ENCODE measurements at regions not wholly inside any gene's neighbourhood (a gene's known extent, or its start where the extent isn't known, plus 50 kb on each side); places are given as distances from the start of the nearest gene placed in this dataset.
A peak's percentile ranks its signal among the peaks of the same experiment; 100 is the strongest.

DNA sequence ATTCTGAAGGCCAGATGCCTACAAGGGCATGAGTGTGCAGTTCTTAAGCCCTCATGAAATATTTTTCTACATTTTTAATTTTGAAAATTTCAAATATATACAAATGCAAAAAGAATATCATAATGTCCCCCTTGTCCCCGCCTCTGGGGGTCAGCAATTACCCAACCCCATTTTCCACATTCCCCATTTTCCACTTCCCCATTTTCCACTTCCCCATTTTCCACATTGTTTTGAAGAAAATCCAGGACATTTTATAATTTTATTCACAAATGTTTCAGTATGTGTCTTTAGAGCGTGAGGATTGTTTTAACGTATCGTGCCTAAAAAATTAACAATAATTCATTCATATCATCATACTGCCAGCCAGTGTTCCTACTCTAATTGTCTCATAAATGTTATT, 403.6 kb upstream of the RAB6C start:
- H3K79me2 ChIP-seq (ENCODE audit: low read depth) = no peaks in the 10 kb centered on the region
- H3K27ac ChIP-seq = no peak overlapping the region
- peaks cover 4% of the 10 kb centered on the region for H3K27me3 Mint-ChIP-seq (ENCODE audit: insufficient read depth, low read depth)
- no peaks in the 10 kb centered on the region for H3K27me3 ChIP-seq
- no peaks in the 10 kb centered on the region for H3K36me3 Mint-ChIP-seq
- H2AFZ ChIP-seq (replicated peaks) = no peak overlapping the region
- no peaks in the 10 kb centered on the region for H4K20me1 ChIP-seq (ENCODE audit: low read depth)
- H3K27ac Mint-ChIP-seq = no peak overlapping the region
- TF ChIP-seq, protein P1, sequence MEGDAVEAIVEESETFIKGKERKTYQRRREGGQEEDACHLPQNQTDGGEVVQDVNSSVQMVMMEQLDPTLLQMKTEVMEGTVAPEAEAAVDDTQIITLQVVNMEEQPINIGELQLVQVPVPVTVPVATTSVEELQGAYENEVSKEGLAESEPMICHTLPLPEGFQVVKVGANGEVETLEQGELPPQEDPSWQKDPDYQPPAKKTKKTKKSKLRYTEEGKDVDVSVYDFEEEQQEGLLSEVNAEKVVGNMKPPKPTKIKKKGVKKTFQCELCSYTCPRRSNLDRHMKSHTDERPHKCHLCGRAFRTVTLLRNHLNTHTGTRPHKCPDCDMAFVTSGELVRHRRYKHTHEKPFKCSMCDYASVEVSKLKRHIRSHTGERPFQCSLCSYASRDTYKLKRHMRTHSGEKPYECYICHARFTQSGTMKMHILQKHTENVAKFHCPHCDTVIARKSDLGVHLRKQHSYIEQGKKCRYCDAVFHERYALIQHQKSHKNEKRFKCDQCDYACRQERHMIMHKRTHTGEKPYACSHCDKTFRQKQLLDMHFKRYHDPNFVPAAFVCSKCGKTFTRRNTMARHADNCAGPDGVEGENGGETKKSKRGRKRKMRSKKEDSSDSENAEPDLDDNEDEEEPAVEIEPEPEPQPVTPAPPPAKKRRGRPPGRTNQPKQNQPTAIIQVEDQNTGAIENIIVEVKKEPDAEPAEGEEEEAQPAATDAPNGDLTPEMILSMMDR (IDR thresholded peaks at IDR 0.05) = no peak
- no peak for TF ChIP-seq EZH2 (IDR thresholded peaks at IDR 0.05)
- TF ChIP-seq EZH2phosphoT487 (IDR thresholded peaks at IDR 0.05) = no peak
- H3K4me1 ChIP-seq = no peaks in the 10 kb centered on the region
- DNase-seq (ENCODE audit: low spot score) = no peak
- H3K4me3 ChIP-seq = no peak overlapping the region
- H3K9me3 Mint-ChIP-seq = peaks cover 12% of the 10 kb centered on the region
- no peaks in the 10 kb centered on the region for H3K36me3 ChIP-seq
- H3F3A ChIP-seq (ENCODE audit: low read depth) = no peaks in the 10 kb centered on the region
- no peak overlapping the region for H3K9ac ChIP-seq
- H3K4me1 Mint-ChIP-seq = no peaks in the 10 kb centered on the region
- H3K4me3 Mint-ChIP-seq = no peak overlapping the region
- H3K4me2 ChIP-seq = no peak overlapping the region
- H3K9me3 ChIP-seq (ENCODE audit: low read depth) = no peaks in the 10 kb centered on the region

DNA sequence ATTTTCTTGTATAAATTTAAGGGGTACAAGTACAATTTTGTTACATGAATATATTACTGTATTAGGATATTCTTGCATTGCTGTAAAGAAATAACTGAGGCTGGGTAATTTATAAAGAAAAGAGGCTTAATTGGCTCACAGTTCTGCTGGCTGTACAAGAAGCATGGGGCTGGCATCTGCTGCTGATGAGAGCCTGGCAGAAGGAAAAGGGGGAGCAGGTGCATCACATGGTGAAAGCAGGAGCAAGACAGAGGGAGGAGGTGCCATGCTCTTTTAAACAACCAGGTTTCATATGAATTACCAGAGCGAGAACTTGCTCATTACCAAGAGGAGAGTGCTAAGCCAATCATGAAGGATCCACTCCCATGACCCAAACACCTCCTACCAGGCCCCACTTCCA, 399.5 kb upstream of the RAB6C start:
- no peaks in the 10 kb centered on the region for H3K27me3 ChIP-seq
- H3K27ac ChIP-seq = no peak overlapping the region
- Mint-ChIP-seq H3K9me3 (peaks cover 2% of the 10 kb centered on the region), H3K27ac (no peak overlapping the region), H3K27me3 (ENCODE audit: insufficient read depth, low read depth) (peaks cover 2% of the 10 kb centered on the region), H3K4me1 (no peaks in the 10 kb centered on the region), H3K4me3 (no peak overlapping the region), H3K36me3 (no peaks in the 10 kb centered on the region)
- H3K9ac ChIP-seq = no peak overlapping the region
- H3K36me3 ChIP-seq = no peaks in the 10 kb centered on the region
- H3K4me3 ChIP-seq = no peak overlapping the region
- no peaks in the 10 kb centered on the region for H3F3A ChIP-seq (ENCODE audit: low read depth)
- no peaks in the 10 kb centered on the region for H3K79me2 ChIP-seq (ENCODE audit: low read depth)
- H3K4me1 ChIP-seq = no peaks in the 10 kb centered on the region
- H2AFZ ChIP-seq (replicated peaks) = no peak overlapping the region
- DNase-seq (ENCODE audit: low spot score) = no peak
- no peak for TF ChIP-seq EZH2 (IDR thresholded peaks at IDR 0.05)
- no peaks in the 10 kb centered on the region for H3K9me3 ChIP-seq (ENCODE audit: low read depth)
- no peaks in the 10 kb centered on the region for H4K20me1 ChIP-seq (ENCODE audit: low read depth)
- H3K4me2 ChIP-seq = no peak overlapping the region

DNA sequence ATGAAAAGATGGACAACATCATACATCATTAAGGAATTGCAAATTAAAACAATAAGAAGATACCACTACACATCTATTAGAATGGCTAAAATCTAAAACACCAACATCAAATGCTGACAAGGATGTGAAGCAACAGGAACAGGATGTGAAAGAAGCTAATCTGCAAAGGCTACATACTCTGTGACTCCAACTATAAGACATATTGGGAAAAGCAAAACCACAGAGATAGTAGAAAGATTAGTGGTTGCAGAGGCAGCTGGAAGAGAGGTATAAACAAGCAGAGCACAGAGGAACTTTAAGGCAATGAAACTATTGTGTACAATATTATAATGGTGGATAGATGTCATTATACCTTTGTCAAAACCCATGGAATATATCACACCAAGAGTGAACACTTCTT, 393.7 kb upstream of the RAB6C start:
- no peak for DNase-seq (ENCODE audit: low spot score)
- Histone ChIP-seq H3K4me2 (no peak overlapping the region), H3F3A (ENCODE audit: low read depth) (no peaks in the 10 kb centered on the region), H2AFZ (replicated peaks) (no peak overlapping the region), H3K79me2 (ENCODE audit: low read depth) (no peaks in the 10 kb centered on the region), H3K4me1 (no peaks in the 10 kb centered on the region), H3K36me3 (no peaks in the 10 kb centered on the region), H3K4me3 (no peak overlapping the region), H3K27me3 (no peaks in the 10 kb centered on the region), H3K27ac (no peak overlapping the region), H3K9ac (no peak overlapping the region), H3K9me3 (ENCODE audit: low read depth) (no peaks in the 10 kb centered on the region), H4K20me1 (ENCODE audit: low read depth) (no peaks in the 10 kb centered on the region)
- Mint-ChIP-seq H3K27ac (no peak overlapping the region), H3K27me3 (ENCODE audit: insufficient read depth, low read depth) (no peaks in the 10 kb centered on the region), H3K36me3 (no peaks in the 10 kb centered on the region), H3K4me1 (no peaks in the 10 kb centered on the region), H3K4me3 (no peak overlapping the region), H3K9me3 (no peaks in the 10 kb centered on the region)
- TF ChIP-seq EZH2 (IDR thresholded peaks at IDR 0.05) (no peak), EZH2phosphoT487 (IDR thresholded peaks at IDR 0.05) (no peak)
- TF ChIP-seq, protein P1 (IDR thresholded peaks at IDR 0.05) = no peak

DNA sequence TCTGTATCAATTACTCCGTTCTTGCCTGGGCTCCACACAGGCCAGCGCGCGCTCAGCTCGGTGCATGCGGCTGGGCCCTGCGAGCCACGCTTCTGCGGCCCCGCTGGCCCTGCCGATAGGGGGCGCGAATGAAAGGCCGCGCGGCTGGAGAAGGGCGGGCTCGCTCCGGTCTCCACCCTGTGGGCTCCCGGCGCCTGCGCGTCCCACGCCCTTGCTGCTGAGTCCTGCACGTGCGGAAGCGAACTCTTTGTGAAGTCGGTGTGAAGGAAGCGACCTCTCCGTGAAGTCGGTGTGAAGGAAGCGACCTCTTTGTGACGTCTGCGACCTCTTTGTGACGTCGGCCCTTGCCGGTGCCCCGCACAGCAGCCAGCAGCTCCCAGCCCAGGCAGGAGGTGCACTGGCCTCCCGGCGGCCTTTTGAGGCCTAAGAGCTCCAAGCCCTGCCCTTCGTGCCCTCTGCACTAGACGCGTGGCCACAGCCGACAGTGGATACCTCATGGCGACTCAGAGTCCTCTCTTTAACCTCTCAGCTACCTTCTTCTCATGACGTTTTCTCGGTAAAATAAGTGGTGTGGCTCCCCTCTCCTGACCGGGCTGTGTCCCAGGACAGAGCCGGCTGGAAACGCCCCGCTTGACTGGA, 391.9 kb upstream of the RAB6C start:
- Histone ChIP-seq H4K20me1 (ENCODE audit: low read depth) (no peaks in the 10 kb centered on the region), H3K27me3 (no peaks in the 10 kb centered on the region), H3K9ac (no peak overlapping the region), H2AFZ (replicated peaks) (no peak overlapping the region), H3K4me2 (no peak overlapping the region), H3K36me3 (no peaks in the 10 kb centered on the region), H3F3A (ENCODE audit: low read depth) (no peaks in the 10 kb centered on the region), H3K79me2 (ENCODE audit: low read depth) (no peaks in the 10 kb centered on the region), H3K4me3 (no peak overlapping the region), H3K4me1 (no peaks in the 10 kb centered on the region), H3K27ac (no peak overlapping the region), H3K9me3 (ENCODE audit: low read depth) (no peaks in the 10 kb centered on the region)
- peak; percentile 31 for DNase-seq (ENCODE audit: low spot score)
- TF ChIP-seq, protein P1 (IDR thresholded peaks at IDR 0.05) = peak; percentile 42
- TF ChIP-seq EZH2phosphoT487 (IDR thresholded peaks at IDR 0.05) = no peak
- Mint-ChIP-seq H3K4me3 (no peak overlapping the region), H3K9me3 (no peaks in the 10 kb centered on the region), H3K27ac (no peak overlapping the region), H3K4me1 (no peaks in the 10 kb centered on the region), H3K36me3 (no peaks in the 10 kb centered on the region), H3K27me3 (ENCODE audit: insufficient read depth, low read depth) (no peaks in the 10 kb centered on the region)

Data from neural progenitor cell (in vitro differentiated cells).